Dendritic cell treated with granulocyte-macrophage colony-stimulating factor and Interleukin-4, amounts not matched to agents 40 ng/mL and 50 ng/mL, for 4 days (primary cell): ENCODE measurements at regions not wholly inside any gene's neighbourhood (a gene's known extent, or its start where the extent isn't known, plus 50 kb on each side); places are given as distances from the start of the nearest gene placed in this dataset.
"Not testable (repeated sequence)": the region's sequence is repeated elsewhere in the genome, so short reads cannot be mapped to it uniquely, and the experiment has no call there.

Experiments used
- H3K27ac Mint-ChIP-seq: one replicate; pipeline ENCODE4 v1.8.0; 2022; ENCODE audit warnings: mild to moderate bottlenecking, mixed read lengths
- H3K27me3 Mint-ChIP-seq: one replicate; pipeline ENCODE4 v1.8.0; 2022; ENCODE audit warnings: mild to moderate bottlenecking, mixed read lengths
- H3K36me3 Mint-ChIP-seq: one replicate; pipeline ENCODE4 v1.8.0; 2022; ENCODE audit warnings: low read depth, mixed read lengths
- H3K4me1 Mint-ChIP-seq: one replicate; pipeline ENCODE4 v1.8.0; 2022; ENCODE audit warnings: low read depth, mixed read lengths
- H3K4me3 Mint-ChIP-seq: one replicate; pipeline ENCODE4 v1.8.0; 2022; ENCODE audit warnings: mild to moderate bottlenecking, moderate library complexity, mixed read lengths
- H3K9me3 Mint-ChIP-seq: one replicate; pipeline ENCODE4 v1.8.0; 2022; ENCODE audit warnings: mixed read lengths
- intact Hi-C: fragments of 100-400 bp; cut with micrococcal nuclease; formaldehyde crosslinking; loops from one replicate; pipeline ENCODE4 v1.15.0; 2022

- no peak overlapping the region for H3K27ac Mint-ChIP-seq
- no peaks in the 10 kb centered on the region for H3K36me3 Mint-ChIP-seq
- peaks cover 74% of the 10 kb centered on the region for H3K9me3 Mint-ChIP-seq
- no peak overlapping the region for H3K4me3 Mint-ChIP-seq
- intact Hi-C loops, result no loop called here
- no peaks in the 10 kb centered on the region for H3K4me1 Mint-ChIP-seq
- no peaks in the 10 kb centered on the region for H3K27me3 Mint-ChIP-seq
Observed at GRCh38 chr2:77831898-77832297, 309.7 kb upstream of the LRRTM4 start.

- Mint-ChIP-seq H3K27me3 (no peaks in the 10 kb centered on the region), H3K4me3 (no peak overlapping the region), H3K4me1 (no peaks in the 10 kb centered on the region), H3K27ac (no peak overlapping the region), H3K36me3 (no peaks in the 10 kb centered on the region), H3K9me3 (peaks cover 64% of the 10 kb centered on the region)
- intact Hi-C loops, result no loop called here
Observed at GRCh38 chr2:77834360-77835002, 312.3 kb upstream of the LRRTM4 start.

- Mint-ChIP-seq H3K36me3 (no peaks in the 10 kb centered on the region), H3K27ac (no peak overlapping the region), H3K27me3 (no peaks in the 10 kb centered on the region), H3K4me1 (no peaks in the 10 kb centered on the region), H3K9me3 (peaks cover 52% of the 10 kb centered on the region), H3K4me3 (no peak overlapping the region)
- intact Hi-C loops, result no loop called here
Observed at GRCh38 chr2:77838441-77838840, 316.3 kb upstream of the LRRTM4 start.

GRCh38 chr2:77839102-77839501 is 316.9 kb upstream of the LRRTM4 start:
- Mint-ChIP-seq H3K27ac (no peak overlapping the region), H3K36me3 (no peaks in the 10 kb centered on the region), H3K4me3 (no peak overlapping the region), H3K4me1 (no peaks in the 10 kb centered on the region), H3K27me3 (no peaks in the 10 kb centered on the region), H3K9me3 (peaks cover 48% of the 10 kb centered on the region)
- intact Hi-C loops, result no loop called here

- Mint-ChIP-seq H3K36me3 (no peaks in the 10 kb centered on the region), H3K27me3 (no peaks in the 10 kb centered on the region), H3K9me3 (peaks cover 21% of the 10 kb centered on the region), H3K4me1 (no peaks in the 10 kb centered on the region), H3K4me3 (no peak overlapping the region), H3K27ac (no peak overlapping the region)
- intact Hi-C loops, result no loop called here
Observed at GRCh38 chr2:77862120-77862519, 339.9 kb upstream of the LRRTM4 start.

- Mint-ChIP-seq H3K4me3 (no peak overlapping the region), H3K27me3 (no peaks in the 10 kb centered on the region), H3K36me3 (no peaks in the 10 kb centered on the region), H3K9me3 (peaks cover 5% of the 10 kb centered on the region), H3K27ac (no peak overlapping the region), H3K4me1 (no peaks in the 10 kb centered on the region)
- intact Hi-C loops, result no loop called here
Observed at GRCh38 chr2:77864426-77864825, 342.2 kb upstream of the LRRTM4 start.

GRCh38 chr2:77866661-77867060 is 344.5 kb upstream of the LRRTM4 start:
- Mint-ChIP-seq H3K9me3 (peaks cover 9% of the 10 kb centered on the region), H3K4me1 (no peaks in the 10 kb centered on the region), H3K36me3 (no peaks in the 10 kb centered on the region), H3K4me3 (no peak overlapping the region), H3K27ac (no peak overlapping the region), H3K27me3 (no peaks in the 10 kb centered on the region)
- intact Hi-C loops, result no loop called here

- no peaks in the 10 kb centered on the region for H3K27me3 Mint-ChIP-seq
- H3K9me3 Mint-ChIP-seq, result peaks cover 14% of the 10 kb centered on the region
- no peak overlapping the region for H3K27ac Mint-ChIP-seq
- no peaks in the 10 kb centered on the region for H3K36me3 Mint-ChIP-seq
- H3K4me3 Mint-ChIP-seq, result no peak overlapping the region
- intact Hi-C loops, result no loop called here
- no peaks in the 10 kb centered on the region for H3K4me1 Mint-ChIP-seq
Observed at GRCh38 chr2:77867146-77867545, 345.0 kb upstream of the LRRTM4 start.

- H3K27ac Mint-ChIP-seq, result no peak overlapping the region
- no peaks in the 10 kb centered on the region for H3K36me3 Mint-ChIP-seq
- peaks cover 25% of the 10 kb centered on the region for H3K9me3 Mint-ChIP-seq
- no peaks in the 10 kb centered on the region for H3K4me1 Mint-ChIP-seq
- H3K4me3 Mint-ChIP-seq, result no peak overlapping the region
- intact Hi-C loops, result no loop called here
- H3K27me3 Mint-ChIP-seq, result no peaks in the 10 kb centered on the region
Observed at GRCh38 chr2:77873506-77873905, 351.3 kb upstream of the LRRTM4 start.

GRCh38 chr2:77900211-77900610 is 378.0 kb upstream of the LRRTM4 start:
- H3K27me3 Mint-ChIP-seq, H3K9me3 Mint-ChIP-seq, H3K36me3 Mint-ChIP-seq, H3K4me3 Mint-ChIP-seq, H3K27ac Mint-ChIP-seq, H3K4me1 Mint-ChIP-seq, intact Hi-C loops: not testable (repeated sequence)

- Mint-ChIP-seq H3K4me3 (no peak overlapping the region), H3K36me3 (no peaks in the 10 kb centered on the region), H3K27me3 (no peaks in the 10 kb centered on the region), H3K9me3 (peaks cover 25% of the 10 kb centered on the region), H3K4me1 (no peaks in the 10 kb centered on the region), H3K27ac (no peak overlapping the region)
- intact Hi-C loops, result no loop called here
Observed at GRCh38 chr2:77910136-77910535, 388.0 kb upstream of the LRRTM4 start.

- H3K4me3 Mint-ChIP-seq, result no peak overlapping the region
Observed at GRCh38 chr2:77920838-77921366, 398.7 kb upstream of the LRRTM4 start.

GRCh38 chr2:77922567-77922966 is 400.4 kb upstream of the LRRTM4 start:
- no peaks in the 10 kb centered on the region for H3K36me3 Mint-ChIP-seq
- H3K9me3 Mint-ChIP-seq, result no peaks in the 10 kb centered on the region
- no peaks in the 10 kb centered on the region for H3K4me1 Mint-ChIP-seq
- no peaks in the 10 kb centered on the region for H3K27me3 Mint-ChIP-seq
- intact Hi-C loops, result no loop called here
- H3K4me3 Mint-ChIP-seq, result no peak overlapping the region
- H3K27ac Mint-ChIP-seq, result no peak overlapping the region

More at GRCh38 chr2:77920838-77921366, 398.7 kb upstream of the LRRTM4 start:
- Mint-ChIP-seq H3K36me3 (no peaks in the 10 kb centered on the region), H3K9me3 (no peaks in the 10 kb centered on the region), H3K27me3 (no peaks in the 10 kb centered on the region), H3K27ac (no peak overlapping the region), H3K4me1 (no peaks in the 10 kb centered on the region)
- intact Hi-C loops, result no loop called here

GRCh38 chr2:77937366-77937765 is 415.2 kb upstream of the LRRTM4 start:
- Mint-ChIP-seq H3K36me3 (no peaks in the 10 kb centered on the region), H3K4me3 (no peak overlapping the region), H3K27ac (no peak overlapping the region), H3K27me3 (no peaks in the 10 kb centered on the region), H3K4me1 (no peaks in the 10 kb centered on the region), H3K9me3 (no peaks in the 10 kb centered on the region)
- intact Hi-C loops, result no loop called here

GRCh38 chr2:77938462-77938861 is 416.3 kb upstream of the LRRTM4 start:
- Mint-ChIP-seq H3K27me3 (no peaks in the 10 kb centered on the region), H3K9me3 (no peaks in the 10 kb centered on the region)
- intact Hi-C loops, result no loop called here

More at GRCh38 chr2:77938462-77938861, 416.3 kb upstream of the LRRTM4 start:
- H3K27ac Mint-ChIP-seq, result no peak overlapping the region
- H3K4me3 Mint-ChIP-seq, result no peak overlapping the region
- H3K4me1 Mint-ChIP-seq, result no peaks in the 10 kb centered on the region
- no peaks in the 10 kb centered on the region for H3K36me3 Mint-ChIP-seq
